ENCODE measurements at regions not wholly inside any gene's neighbourhood (a gene's known extent, or its start where the extent isn't known, plus 50 kb on each side); places are given as distances from the start of the nearest gene placed in this dataset.
"Not testable (repeated sequence)": the region's sequence is repeated elsewhere in the genome, so short reads cannot be mapped to it uniquely, and the experiment has no call there.

DNA sequence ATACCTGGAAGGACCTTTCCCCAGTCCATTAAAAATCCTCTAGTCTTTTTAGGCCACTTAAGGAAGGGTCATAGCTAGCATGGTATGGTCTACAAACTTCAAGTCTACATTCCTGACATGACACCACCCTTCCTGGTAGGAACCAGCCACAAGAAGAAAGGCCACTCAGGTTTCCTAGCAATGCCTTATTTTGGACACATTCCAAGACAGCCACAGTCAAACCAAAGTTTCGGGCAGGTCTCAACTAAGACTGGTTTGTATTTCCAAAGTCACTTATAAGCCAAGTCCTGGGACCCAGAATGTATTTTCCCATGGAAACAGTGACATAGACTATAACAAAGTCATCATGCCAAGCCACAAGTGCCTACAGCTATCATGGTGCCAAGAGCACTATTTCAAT is 50.6 kb upstream of the SLC44A3 start:
- no peak for DNase-seq

- DNase-seq = no peak
These were observed 52.1 kb upstream of the SLC44A3 start for GRCh38 chr1:94768036-94768435.

- DNase-seq = no peak
These were observed 54.2 kb upstream of the SLC44A3 start for GRCh38 chr1:94765958-94766357.

GRCh38 chr1:94759188-94759587 is 61.0 kb upstream of the SLC44A3 start:
- DNase-seq = no peak

DNA sequence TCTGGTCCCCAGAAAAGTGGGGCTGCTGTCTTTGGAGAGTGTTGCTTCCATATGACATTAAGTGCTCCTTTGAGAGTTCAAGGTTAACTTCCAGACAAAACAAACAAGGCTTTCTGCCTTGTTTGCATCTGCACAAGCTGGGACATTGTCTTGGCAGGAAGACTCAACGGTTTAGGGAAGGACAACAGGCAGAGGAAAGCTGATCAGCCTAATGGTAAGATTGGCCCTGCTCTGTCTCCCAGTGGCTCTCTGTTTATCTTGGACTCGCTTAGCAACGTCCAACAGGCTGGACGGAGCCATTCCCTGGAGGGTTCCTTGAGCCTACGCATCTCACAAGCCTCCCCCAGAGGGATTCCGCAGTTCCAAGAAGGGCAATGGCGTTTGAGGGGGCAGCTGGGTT is 62.2 kb upstream of the SLC44A3 start:
- DNase-seq = no peak

DNA sequence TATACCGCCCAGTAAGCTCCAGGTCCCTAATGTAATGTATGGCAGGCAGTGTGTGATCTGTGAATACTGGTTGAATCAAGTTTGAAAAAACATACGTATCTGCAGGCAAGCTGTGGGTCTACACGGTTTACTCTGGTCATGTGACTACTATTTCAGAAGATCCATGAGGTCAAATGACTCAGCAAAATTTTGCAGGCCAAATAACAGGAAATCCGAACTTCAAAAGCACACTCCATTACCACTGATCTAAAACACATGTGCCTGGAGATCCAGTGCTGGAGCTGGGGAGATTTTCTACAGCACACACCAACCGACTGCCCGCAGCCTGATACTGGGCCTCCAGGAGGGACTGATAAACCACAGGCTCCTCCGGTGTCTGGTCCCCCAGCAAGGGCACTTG is 64.5 kb upstream of the SLC44A3 start:
- no peak for DNase-seq

DNA sequence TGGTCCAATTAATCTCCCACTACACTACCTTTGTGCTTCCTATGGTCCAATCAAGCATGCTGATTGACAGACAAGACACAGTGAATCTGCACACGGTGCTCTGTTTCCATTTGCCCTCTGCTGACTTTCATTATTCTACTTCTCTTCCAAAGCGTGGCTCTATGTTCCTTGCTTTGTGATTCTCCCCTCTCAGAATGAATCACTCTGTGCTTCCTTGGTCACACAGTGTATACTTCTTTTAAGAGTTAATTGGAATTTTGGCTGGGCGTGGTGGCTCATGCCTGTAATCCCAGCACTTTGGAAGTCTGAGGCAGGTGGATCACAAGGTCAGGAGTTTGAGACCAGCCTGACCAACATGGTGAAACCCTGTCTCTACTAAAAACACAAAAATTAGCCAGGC is 65.1 kb upstream of the SLC44A3 start:
- DNase-seq = not testable (repeated sequence)

- DNase-seq = no peak
These were observed 65.6 kb upstream of the SLC44A3 start for GRCh38 chr1:94754570-94754969.

GRCh38 chr1:94754095-94754494 is 66.1 kb upstream of the SLC44A3 start:
- DNase-seq = no peak

- DNase-seq = peak in 1 of 51 donors; percentile 1
These were observed 66.8 kb upstream of the SLC44A3 start for GRCh38 chr1:94753171-94753972.

- DNase-seq = not testable (repeated sequence)
These were observed 68.7 kb upstream of the SLC44A3 start for GRCh38 chr1:94751483-94751882.

DNA sequence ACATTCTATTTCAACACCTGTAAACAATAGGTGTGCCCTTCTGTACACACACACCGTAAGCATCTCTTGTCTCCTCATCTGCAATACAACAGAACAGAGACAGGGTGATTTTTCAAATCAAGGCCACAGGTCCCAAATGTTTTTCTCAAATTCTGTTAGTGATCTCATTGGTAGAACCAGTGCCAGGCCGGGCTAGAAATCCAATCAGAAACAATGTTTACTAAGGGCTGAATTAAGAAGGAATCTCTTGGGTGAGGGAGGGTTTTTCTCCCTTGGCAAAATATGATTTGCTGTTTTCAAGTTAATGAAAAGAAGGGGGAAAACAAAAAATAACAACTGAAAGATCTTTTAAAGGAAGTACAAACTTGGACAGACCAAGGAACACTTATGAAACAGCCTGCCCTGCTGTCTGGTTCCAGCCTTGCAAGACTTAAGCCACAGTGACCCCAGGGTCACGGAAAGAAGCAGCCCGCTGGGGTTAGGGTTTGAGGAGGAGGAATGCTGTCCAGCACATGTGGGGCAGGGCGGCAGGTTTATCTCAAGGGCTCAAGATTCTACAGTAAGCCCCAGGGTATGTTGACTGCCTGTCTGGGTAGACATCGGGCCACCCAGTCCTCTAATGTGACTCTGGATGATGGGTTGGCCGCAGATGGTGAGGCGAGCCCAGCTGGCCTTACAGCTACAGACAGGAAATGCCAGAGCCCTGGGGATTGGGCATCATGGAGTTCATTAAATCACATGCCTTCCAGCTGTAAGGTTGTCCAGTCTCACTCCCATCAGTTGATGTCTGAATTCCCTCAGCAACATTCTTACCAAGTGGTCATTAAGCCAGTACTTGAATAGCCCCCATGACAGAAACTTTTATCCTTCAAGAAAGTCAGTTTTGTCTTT is 73.3 kb upstream of the SLC44A3 start:
- DNase-seq = no peak

DNA sequence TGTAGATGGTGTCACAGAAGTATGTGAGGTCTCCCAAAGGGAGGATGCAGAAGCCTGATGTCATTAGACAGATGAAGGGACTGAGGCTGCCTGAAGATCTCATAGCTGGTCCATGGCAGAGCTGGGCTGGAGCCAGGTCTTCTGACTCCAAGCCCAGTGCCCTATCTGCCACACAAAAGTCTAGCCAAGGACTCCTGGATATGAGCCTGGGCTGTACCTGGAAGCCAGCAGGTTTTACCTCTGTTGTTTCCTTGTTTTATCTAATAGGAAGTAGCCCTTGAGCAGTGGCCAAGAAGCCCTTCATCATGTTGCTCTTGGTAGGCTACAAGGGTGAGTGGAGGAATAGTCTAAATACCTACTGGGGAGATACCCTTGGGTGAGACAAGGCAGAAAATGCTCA is 74.4 kb upstream of the SLC44A3 start:
- no peak for DNase-seq

GRCh38 chr1:94743862-94744261 is 76.3 kb upstream of the SLC44A3 start:
- DNase-seq = peak in 1 of 51 donors; percentile 8

- no peak for DNase-seq
These were observed 78.2 kb upstream of the SLC44A3 start for GRCh38 chr1:94741996-94742395.

DNA sequence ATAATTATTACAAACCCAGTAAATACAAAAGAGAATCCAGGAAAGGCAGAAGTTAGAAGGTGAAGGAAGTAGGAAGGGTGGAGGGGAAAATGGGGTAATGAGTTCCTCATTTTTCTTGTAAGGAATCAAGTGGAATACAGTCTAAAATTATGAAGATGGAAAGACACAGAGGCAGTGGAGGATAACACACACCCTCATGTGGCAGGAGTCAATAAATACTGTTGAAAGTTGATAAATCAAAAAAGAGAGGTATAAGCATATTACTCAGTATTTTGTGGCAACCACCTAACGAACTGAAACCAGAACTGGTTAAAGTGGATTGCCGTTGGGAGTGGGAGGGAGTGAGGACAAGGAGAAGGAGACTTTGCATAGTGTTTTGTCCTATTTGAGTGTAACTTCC is 78.6 kb upstream of the SLC44A3 start:
- DNase-seq = no peak

GRCh38 chr1:94739521-94740061 is 80.6 kb upstream of the SLC44A3 start:
- DNase-seq = no peak

DNA sequence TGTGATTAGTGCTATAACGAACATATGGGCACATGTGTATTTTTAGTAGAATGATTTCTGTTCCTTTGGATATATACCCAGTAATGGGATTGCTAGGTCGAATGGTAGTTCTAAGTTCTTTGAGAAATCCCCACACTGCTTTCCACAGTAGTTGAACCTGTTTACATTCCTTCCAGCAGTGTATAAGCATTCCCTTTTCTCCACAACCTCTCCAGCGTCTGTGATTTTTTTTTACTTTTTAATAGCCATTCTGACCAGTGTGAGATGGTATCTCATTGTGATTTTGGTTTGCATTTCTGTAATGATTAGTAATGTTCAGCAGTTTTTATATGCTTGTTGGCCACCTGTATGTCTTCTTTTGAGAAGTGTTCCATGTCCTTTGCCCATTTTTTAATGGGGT is 81.8 kb upstream of the SLC44A3 start:
- no peak for DNase-seq

- DNase-seq = no peak
These were observed 82.8 kb upstream of the SLC44A3 start for GRCh38 chr1:94737124-94737998.

- no peak for DNase-seq
These were observed 83.6 kb upstream of the SLC44A3 start for GRCh38 chr1:94736549-94736948.

GRCh38 chr1:94736073-94736472 is 84.1 kb upstream of the SLC44A3 start:
- DNase-seq = no peak
